ENCODE measurements at regions not wholly inside any gene's neighbourhood (a gene's known extent, or its start where the extent isn't known, plus 50 kb on each side); places are given as distances from the start of the nearest gene placed in this dataset.

DNA sequence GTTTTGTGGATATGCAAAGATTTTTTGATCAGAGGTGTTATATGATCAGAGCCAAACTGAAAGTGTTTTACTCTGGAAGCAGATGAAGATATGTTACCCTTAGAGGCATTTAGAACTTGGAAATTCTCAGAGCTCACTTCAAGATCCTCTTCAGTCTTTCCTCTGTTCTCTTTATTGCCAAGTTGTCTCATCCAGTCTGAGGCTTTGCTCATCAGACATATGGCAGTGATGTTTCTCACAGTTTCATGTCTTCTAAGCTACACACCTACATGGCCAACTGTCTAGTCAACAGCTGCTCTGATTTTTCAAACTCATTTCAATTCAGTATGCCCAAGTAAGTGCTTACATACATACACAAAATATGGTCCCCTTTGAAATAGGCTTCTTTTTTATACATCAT lies 1504.3 kb upstream of the PIK3C3 start:
- POLR2A ChIA-PET = no interaction called here
- CTCF ChIA-PET = no interaction called here

DNA sequence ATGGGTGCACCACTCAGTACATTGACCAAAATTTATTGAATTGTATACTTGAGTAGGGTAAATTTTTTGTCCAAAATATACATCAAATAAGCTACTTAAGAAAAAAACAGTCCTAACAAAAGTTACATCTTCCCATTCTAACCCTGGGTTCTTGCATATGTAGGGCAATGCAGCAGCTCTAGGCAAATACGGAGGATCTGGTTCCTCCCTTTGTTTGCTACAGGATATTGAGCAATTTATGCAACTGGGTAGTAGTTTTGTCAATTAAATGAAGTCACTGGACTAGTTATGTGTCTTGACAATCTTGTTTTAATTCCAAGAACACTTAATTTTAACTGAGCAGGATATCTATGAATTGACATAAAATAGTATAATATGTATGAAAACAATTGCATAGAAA lies 1507.2 kb upstream of the PIK3C3 start:
- CTCF ChIA-PET = no interaction called here
- POLR2A ChIA-PET = no interaction called here

DNA sequence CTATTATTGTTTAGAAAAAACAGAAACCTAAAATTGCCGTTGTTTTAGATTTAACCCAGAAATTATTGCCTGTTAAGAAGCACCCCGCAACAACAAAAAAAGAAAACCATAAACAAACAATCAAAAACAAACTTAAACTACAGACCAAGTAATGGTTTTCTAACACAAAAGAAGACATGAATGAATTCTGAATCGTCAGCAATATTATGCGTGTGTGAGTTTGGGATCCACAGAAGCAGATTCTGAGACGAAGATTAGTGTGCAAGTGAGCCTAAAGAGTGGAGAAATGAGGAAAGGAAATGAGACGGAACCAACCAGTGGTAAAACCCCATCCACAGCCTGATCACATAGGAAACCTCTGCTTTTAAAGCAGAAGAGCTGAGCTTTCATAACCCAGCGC lies 1514.9 kb upstream of the PIK3C3 start:
- ChIA-PET POLR2A (no interaction called here), CTCF (no interaction called here)

DNA sequence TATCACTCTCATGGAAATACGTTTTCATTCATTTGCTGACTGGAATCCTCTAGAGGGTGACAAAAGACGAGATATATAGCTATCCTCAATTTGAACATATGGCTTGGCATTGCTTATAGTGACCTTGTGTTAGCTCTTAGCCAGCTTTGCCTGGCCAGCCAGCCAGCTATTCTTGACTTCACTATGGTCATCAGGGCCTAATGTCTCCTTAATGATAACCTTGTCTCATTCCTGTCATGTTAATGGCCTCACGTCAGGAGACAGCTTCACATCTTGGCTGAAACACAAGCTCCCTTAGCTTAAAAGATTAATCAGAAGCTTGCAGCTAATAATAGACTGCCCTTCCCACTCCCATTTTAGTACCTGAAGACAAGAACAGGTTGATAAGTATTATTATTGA lies 1517.5 kb upstream of the PIK3C3 start:
- ChIA-PET POLR2A (no interaction called here), CTCF (no interaction called here)

DNA sequence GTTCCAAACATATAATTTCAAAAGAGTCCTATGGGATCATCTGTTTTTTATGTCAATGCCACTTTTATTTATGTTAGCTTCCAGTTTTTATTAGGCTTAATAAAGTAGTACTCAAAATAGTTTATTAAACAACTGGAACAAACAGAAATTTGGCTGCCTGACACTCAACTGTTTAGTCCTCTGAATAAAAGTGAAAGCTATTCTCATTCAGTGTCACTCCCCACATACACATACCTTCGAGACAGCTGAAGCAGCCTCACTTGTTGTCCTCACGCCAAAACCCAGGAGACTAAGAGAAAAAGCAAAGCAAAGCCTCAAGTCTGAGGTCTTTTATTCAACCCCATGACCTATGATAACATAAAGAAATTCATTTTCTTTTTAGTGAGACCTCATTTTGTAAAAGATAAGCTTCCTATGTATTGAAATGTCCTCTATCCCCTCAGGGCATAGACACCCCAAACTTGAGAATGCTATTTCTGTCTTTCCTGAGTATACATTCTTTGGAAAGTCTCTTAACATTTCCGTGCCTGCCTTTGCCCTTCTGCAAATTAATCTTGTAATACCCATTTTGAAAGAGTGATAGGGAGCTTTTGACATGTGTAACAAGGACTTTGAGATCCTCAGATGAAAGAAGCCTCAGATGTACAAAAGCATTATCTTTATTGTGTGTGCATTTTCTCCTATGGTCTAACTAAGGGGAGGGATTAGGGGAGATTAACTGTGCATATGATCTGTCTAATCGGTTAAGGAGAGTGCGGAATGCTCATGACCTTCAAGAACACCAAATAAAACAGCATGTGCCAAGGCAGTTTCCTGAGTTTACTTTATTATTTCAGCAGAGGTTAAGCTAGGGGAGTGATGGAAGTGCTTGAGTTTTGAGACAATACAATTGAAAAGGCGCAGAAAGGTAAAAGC lies 1523.7 kb upstream of the PIK3C3 start:
- ChIA-PET CTCF (no interaction called here), POLR2A (no interaction called here)

DNA sequence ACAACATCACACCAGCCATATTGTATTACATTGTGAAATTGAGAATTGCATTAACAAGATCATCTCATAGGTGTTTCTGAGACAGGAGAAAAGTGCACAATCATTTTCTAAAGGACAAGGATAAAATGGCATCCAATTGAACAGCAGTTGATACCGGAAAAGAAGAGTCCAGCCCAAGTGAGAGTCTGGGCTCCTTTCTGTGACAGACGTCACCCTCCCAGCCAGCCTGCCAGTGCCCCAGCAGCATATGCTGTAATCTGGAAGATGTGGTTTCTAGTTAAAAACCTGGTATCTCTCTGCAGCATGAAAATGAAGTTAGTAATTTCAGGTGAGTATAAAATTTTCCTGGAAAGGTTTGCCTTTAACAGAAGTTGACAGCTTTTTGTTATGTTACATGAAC lies 1531.7 kb upstream of the PIK3C3 start:
- ChIA-PET POLR2A (no interaction called here), CTCF (no interaction called here)

DNA sequence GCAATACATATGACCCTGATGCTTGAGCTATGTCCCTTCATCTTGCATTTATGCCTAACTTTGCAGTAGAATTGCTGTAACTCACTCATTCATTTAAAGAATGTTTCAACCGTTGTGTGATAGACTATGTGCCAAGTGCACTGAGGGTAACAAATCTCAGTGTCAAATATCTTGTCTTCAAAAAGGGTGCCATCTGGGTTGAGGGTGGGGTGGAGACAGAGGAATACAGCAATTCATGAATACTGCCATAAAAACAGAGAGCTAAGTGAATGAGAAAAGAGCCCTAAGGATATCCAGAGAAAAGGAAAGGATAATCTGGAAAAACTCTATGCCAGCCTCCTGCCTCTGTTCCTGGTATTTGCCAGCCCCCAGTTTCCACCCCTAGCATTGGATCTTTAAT lies 1534.4 kb upstream of the PIK3C3 start:
- ChIA-PET CTCF (no interaction called here), POLR2A (no interaction called here)

DNA sequence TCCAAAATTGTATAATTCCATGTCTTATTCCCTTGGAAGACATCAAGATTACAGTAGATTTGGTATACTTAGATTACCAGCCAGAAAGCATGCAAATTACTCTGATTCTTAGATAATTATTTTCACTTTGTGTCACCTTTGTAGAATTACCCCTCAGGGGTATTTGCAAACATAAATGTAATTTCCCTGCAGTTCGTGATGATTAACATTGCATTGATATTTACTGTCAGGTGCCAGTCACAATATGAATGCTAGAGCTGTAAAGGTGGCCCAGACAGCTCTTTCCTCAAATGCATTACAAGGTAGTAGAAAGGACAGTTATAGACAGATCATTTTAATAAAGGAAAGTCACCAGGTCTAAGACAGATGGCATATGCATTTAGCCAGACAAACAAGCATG lies 1537.5 kb upstream of the PIK3C3 start:
- CTCF ChIA-PET = no interaction called here
- POLR2A ChIA-PET = no interaction called here

DNA sequence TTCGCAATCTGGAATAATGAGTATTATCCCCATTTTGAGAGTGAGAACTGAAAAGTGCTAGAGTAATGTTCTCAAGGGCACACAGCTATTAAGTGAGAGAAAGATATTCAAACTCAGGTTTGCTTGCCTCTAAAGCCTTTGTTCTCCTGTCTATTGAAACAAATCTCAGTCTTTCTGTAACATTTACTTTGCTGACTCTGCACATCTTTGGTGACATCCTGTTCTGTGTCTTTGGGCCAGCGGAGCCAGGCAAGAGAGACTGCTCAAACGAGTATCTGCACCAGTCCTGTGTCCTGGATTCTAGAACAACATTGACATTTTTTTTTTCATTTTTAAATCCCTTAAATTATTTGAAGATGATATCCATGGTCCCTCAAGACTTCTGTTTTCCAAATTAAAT lies 1539.2 kb upstream of the PIK3C3 start:
- POLR2A ChIA-PET = no interaction called here

DNA sequence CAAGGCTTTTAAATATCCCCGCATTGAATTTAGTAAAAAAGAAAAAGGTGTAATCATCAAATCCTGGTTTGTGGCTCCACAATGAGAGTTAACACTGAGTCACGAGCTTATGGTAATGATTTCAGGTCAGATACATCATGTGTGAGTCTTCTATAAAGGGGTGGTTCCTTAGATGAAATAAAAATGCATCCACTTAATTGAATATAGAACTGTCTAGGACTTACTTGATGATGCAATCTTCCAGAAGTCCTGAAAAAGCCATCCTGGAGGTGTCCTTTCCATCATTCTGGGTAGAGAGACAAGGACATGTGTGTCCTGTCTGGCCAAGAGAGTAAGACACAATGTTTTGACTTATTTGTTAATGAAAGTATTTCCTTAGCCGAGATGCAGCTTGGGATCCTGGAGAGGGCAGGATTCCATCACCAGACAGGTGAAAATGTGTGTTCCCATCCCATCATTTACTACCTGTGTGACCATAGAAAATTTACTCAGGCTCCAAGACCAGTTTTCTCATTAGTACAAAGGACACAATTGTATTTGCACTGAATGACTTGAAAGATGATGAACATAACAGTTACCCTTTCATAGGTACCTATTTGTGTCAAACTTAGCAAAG lies 1539.8 kb upstream of the PIK3C3 start:
- CTCF ChIA-PET = no interaction called here
- POLR2A ChIA-PET = no interaction called here

More for the DNA sequence above, 1539.2 kb upstream of the PIK3C3 start:
- CTCF ChIA-PET = no interaction called here

DNA sequence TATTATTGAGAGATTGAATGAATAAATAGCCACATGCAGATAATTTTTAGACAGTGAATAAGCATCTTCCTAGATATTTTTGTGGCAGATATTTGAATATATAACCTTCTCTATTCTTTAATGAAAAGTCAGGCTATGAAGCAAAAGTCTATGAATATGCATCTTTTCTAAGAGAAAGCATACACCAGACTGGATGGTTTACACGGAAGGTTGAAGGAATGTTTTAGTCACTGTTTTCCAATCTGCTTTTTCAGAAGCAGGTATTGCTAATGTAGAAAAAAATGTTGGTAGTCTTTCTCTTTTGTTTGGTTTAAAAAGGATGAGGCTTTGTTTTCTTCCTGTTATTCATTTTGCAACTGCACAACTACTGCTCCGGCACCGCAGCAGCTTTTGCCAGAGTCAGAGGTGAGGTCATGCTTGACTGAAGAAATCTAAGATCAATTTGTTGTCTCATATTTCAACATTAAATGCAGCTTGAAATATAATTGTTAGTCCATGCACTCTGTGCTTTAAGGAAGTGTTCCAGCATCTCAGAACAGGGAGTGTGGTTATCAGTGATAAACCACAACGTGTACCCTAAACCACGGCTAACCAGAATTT lies 1540.8 kb upstream of the PIK3C3 start:
- CTCF ChIA-PET = no interaction called here
- POLR2A ChIA-PET = no interaction called here

DNA sequence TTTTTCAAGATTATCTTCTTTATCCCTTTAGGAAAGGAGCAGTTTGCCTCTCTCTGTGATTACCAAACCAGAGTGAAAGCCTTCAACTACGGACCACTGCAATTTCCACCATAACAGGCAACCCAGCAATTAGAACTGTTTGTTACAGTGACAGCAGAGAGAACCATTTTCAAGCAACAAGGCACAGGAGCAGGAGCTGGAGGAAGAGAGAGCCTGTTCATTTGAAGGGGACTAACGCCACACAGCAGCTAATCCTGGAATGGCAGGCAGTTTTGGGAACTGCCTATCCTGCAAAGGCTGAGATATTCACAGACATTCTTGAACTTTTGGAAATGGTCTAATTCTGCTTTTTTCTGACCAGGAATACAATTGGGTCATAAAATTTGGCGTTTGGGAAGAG lies 1541.9 kb upstream of the PIK3C3 start:
- CTCF ChIA-PET = no interaction called here
- POLR2A ChIA-PET = no interaction called here

DNA sequence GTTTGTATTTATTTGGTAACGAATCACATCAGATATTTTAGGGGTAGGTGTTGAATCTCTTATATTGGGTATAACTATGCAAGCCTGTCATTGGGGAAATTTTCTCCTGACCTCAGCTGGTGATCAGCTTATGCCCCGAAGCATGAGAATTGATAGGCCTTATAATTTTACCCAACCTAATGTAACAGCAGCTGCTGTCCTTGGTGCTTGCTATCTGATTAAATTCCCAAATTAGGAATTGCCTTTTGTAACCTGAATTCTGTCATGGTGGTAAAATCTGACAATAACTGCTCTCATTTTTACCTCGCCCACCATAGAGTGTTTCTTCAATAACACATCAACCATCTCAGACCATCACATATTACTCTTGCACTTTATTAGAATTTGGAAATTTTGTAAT lies 1542.6 kb upstream of the PIK3C3 start:
- ChIA-PET POLR2A (no interaction called here), CTCF (no interaction called here)

DNA sequence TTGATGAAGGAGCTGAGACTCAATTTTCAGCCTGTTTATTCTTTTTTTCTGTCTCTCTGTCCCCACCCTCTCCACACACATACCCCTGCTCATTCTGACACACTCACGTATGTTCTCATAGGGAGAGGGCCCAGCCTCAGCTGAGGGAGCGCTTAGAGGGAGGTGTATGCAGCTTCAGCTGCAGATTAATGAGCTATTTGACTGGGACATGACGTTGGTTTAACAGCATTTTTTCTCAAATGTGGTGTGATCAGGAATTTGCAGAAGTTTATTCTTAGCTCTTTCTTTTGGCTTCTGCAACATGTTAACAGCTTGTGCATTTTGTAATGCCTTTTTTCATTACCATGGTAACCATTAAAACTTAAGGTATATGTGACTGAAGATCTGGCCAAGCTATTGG lies 1547.1 kb upstream of the PIK3C3 start:
- POLR2A ChIA-PET = no interaction called here

DNA sequence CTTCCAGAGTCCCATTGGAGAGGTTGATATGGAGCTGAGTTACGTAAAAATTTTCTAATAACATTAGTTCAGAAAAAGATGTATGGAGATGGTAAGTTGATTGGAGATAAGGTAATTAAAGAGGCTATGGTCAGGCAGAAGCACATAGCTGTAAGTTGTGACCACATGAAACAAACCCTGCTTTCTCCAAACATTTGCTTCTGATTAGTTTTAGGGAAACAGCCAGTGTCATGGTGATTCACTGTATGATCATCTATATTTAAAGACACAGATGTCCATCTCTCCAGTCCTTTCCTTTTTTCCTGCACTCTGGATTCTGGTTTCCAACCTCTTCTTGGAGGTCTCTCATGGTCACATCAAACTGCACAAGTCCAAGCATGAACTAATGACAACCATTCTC lies 1550.8 kb upstream of the PIK3C3 start:
- ChIA-PET POLR2A (no interaction called here), CTCF (no interaction called here)

More for the DNA sequence above, 1547.1 kb upstream of the PIK3C3 start:
- CTCF ChIA-PET = interaction anchor here (0.6 kb wide), 1 partner anchor 646 kb away, joined by 3 read pairs; no protein-coding TSS in a partner anchor

DNA sequence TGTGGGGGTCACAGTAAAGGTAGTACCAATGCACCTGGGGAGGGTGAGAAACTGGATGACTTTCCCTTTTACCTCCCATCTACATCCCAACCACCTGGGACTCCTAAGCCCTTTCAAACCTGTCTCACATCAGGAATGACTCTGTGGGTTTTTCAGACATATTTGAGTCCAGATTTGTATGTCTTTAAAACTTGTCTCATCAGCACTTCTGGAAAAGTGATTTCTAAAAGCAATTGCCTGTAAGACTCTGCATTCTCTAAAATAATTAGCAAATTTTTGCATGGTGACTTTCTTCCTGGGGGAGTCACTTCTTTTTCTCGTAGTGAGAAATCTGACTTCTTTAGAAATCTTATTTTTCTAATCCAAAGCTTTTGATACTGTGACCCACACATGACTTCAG lies 1553.0 kb upstream of the PIK3C3 start:
- POLR2A ChIA-PET = no interaction called here
- CTCF ChIA-PET = no interaction called here

DNA sequence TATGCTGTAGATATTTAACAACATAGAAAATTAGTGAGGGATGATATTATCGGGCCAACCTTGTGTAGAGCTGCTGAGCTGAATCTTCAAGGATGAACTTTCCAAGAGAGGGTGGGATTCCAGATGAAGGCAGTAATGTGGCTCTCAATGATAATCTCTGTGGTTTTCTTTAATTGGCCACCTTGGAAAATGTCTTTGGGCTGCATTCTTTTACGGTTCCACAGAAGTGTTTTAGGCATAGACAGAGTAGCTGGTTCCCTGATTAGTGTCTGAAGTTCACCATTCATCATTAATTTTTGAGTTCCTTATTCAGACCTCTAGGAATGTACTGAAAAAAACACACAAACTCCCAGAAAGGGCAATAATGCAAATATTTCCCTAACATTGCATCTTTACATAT lies 1566.9 kb upstream of the PIK3C3 start:
- ChIA-PET CTCF (no interaction called here), POLR2A (no interaction called here)

DNA sequence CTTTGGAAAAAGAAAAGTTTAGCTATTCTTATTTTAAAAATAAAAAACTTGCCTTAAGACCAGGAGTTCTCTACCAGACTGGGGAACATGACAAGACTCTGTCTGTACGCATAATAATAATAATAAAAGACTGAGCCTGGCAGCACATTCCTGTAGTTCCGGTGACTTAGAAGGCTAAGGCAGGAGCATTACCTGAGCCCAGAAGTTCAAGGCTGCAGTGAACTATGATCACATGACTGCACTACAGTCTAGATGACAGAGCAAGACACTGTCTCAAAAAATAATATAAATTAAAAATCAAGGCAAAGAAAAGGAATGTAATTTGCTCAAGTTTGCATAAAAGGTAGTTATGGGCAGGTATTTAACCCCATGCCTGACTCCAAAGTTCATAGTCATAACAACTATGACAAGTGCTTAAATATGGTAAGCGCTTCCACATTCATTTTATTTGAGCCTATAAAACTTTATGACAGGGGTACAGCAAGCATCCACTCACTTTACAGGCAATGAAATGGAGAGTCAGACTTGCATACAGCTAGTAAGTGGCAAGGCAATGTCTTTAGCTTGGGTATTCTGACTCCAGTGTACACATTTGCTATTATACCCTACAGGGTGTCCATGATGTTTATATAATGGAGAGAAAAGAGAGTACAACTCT lies 1567.8 kb upstream of the PIK3C3 start:
- CTCF ChIA-PET = no interaction called here
- POLR2A ChIA-PET = no interaction called here

DNA sequence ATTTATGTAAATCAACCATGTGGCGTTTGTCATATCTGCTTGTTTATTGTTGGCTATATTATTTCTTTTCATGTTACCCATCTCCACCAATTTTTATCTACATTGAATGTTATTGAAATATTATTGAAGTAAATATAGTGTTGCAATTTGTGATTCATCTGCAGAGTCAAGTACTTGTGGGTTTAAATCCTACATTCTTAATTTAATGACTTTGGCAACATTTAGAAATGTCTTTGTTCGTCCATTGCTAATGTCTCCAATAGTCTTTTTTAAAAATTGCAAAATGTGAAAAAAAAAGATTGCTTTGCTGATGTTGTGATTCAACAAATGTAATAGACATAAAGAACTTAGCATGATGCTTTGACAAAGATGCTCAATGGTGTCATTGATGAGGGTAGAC lies 1572.8 kb upstream of the PIK3C3 start:
- POLR2A ChIA-PET = no interaction called here
- CTCF ChIA-PET = no interaction called here

DNA sequence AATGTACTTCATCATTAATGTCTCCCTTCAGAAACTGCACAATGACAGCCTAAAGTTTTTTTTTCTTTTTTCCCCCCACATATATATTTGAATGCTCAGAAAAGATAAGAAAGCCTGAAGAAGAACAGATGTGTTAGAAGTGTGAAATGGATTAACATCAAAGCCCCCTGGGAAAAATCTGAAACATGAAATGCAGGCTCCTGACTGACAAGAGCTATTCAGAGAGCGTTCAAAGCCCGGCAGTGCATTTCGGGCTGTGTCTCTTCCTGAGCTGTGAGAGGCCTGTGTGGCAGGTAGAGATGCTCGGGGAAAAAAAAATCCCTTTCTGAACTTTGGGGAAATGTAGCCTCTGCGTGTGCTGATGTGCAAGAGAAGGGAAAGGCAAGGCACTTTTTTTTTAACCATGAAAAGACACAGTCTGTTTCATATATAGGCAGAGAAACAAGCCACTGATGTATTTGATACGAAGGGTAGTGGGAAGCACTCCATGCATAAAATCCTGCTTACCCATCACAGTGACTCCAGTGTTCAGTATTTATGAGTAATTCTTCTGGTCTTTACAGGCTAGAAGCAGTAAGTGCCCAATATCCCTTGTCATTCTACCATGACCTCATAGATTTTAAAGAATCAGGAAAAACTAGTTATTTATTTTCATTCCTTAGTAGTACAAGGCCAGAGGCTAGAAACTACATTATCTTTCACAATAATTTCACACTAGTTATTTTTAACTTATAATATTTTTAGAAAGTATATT lies 1574.2 kb upstream of the PIK3C3 start:
- POLR2A ChIA-PET = no interaction called here
- CTCF ChIA-PET = no interaction called here

All from activated CD8-positive, alpha-beta memory T cell treated with anti-CD3 and anti-CD28 coated beads for 36 hours (primary cell).